GM12878 (cell line): ENCODE measurements at regions not wholly inside any gene's neighbourhood (a gene's known extent, or its start where the extent isn't known, plus 50 kb on each side); places are given as distances from the start of the nearest gene placed in this dataset.

Experiments used
- ATAC-seq: fragments of 200-7000 bp; cut with Tn5 transposase; 3 replicates; pipeline ENCODE4 v1.9.1; 2020; ENCODE audit warnings: mild to moderate bottlenecking, moderate library complexity
- BruUV-seq: library from RNA; stranded (reverse); fragments of 400-500 nt; replicated peaks from 2 replicates; lab custom pipeline; 2021; lab: Mats Ljungman, UMichigan
- CTCF ChIA-PET: fragments of 300-600 bp; sonication (Branson Sonifier 250); formaldehyde crosslinking; extraction: SDS; loops from one replicate; lab custom pipeline; 2021; ENCODE audit warnings: inconsistent platforms; lab: Yijun Ruan, JAX
- POLR2A ChIA-PET: fragments of 350-600 bp; formaldehyde crosslinking; extraction: SDS; loops from one replicate; lab custom pipeline; 2021; ENCODE audit warnings: inconsistent platforms; lab: Charles Lee
- RAD21 ChIA-PET: fragments of 300-600 bp; sonication (Branson Sonifier 250); formaldehyde crosslinking; loops from one replicate; lab custom pipeline; 2023; ENCODE audit warnings: antibody characterized with exemption; ENCODE audit not compliant: unreplicated experiment; lab: Charles Lee
- SMC1A ChIA-PET: fragments of 300-600 bp; sonication (Branson Sonifier 250); formaldehyde crosslinking; loops from one replicate; lab custom pipeline; 2023; ENCODE audit not compliant: unreplicated experiment, uncharacterized antibody; lab: Charles Lee
- DNase-seq: peaks from one replicate; pipeline ENCODE4 v3.0.0-alpha.2; 2011; ENCODE audit warnings: low read depth, low spot score
- FAIRE-seq: peaks from 3 replicates; lab custom pipeline; 2011; peaks lifted over from hg19 to GRCh38; lab: Jason Lieb, UNC
- H2AFZ ChIP-seq: 2 replicates; pipeline ENCODE4 v1.6.0; 2011; ENCODE audit warnings: low read depth, low read length, control low read depth; ENCODE audit not compliant: control insufficient read depth
- H3K27ac ChIP-seq: 2 replicates; pipeline ENCODE4 v1.5.1; 2011; ENCODE audit warnings: control low read depth; ENCODE audit not compliant: control insufficient read depth, insufficient read depth
- H3K27me3 ChIP-seq, 2 experiments: replicated peaks in 1 of 2; 2 replicates each; pipeline versions ENCODE4 v1.6.0 to v1.6.1; 2011; ENCODE audit warnings: low read length in 1 of 2; ENCODE audit not compliant: control insufficient read depth in 2 of 2, insufficient read depth in 2 of 2
- H3K36me3 ChIP-seq, 2 experiments: 2 replicates each; pipeline ENCODE4 v1.5.1; 2011; ENCODE audit warnings: low read length in 1 of 2; ENCODE audit not compliant: control insufficient read depth in 2 of 2, insufficient read depth in 2 of 2
- H3K4me1 ChIP-seq: 2 replicates; pipeline ENCODE4 v1.6.1; 2011; ENCODE audit warnings: mild to moderate bottlenecking, low read length, moderate library complexity, mixed read lengths; ENCODE audit not compliant: control insufficient read depth, insufficient read depth
- H3K4me2 ChIP-seq: 2 replicates; pipeline ENCODE4 v1.6.0; 2011; ENCODE audit warnings: control low read depth; ENCODE audit not compliant: control insufficient read depth, insufficient read depth
- H3K4me3 ChIP-seq: fragments of 200-600 bp; sonication (generic); 2 replicates; pipeline ENCODE4 v1.5.1; 2016
- H3K79me2 ChIP-seq: 2 replicates; pipeline ENCODE4 v1.6.0; 2011; ENCODE audit warnings: low read length; ENCODE audit not compliant: control insufficient read depth, insufficient read depth
- H3K9ac ChIP-seq: 2 replicates; pipeline ENCODE4 v1.8.0; 2011; ENCODE audit warnings: low read length, control low read depth, mixed read lengths; ENCODE audit not compliant: control insufficient read depth, insufficient read depth
- H3K9me3 ChIP-seq: replicated peaks from 3 replicates; pipeline ENCODE4 v1.5.1; 2011; ENCODE audit warnings: mild to moderate bottlenecking, low read length; ENCODE audit not compliant: control insufficient read depth, insufficient read depth
- H4K20me1 ChIP-seq: 2 replicates; pipeline ENCODE4 v1.6.0; 2011; ENCODE audit not compliant: control insufficient read depth, insufficient read depth
- BRCA1 ChIP-seq: IDR thresholded peaks from 2 replicates; pipeline ENCODE4 v1.6.1; 2011; ENCODE audit warnings: low read depth, low read length, improper control_type of control experiment
- GATAD2B ChIP-seq: fragments of 450-650 bp; conservative IDR thresholded peaks from 2 replicates; pipeline ENCODE4 v1.6.1; 2017; ENCODE audit warnings: low read depth, mild to moderate bottlenecking, moderate library complexity
- NFXL1 ChIP-seq: fragments of 450-650 bp; IDR thresholded peaks from 2 replicates; pipeline ENCODE4 v1.6.1; 2017; ENCODE audit warnings: antibody characterized with exemption, mild to moderate bottlenecking, borderline replicate concordance
- NKRF ChIP-seq: fragments of 450-650 bp; conservative IDR thresholded peaks from 2 replicates; pipeline ENCODE4 v1.6.1; 2017; ENCODE audit warnings: mild to moderate bottlenecking, moderate library complexity
- SMAD1 ChIP-seq: fragments of 450-650 bp; IDR thresholded peaks from 2 replicates; pipeline ENCODE4 v1.6.1; 2018; ENCODE audit warnings: mild to moderate bottlenecking, low read depth; ENCODE audit not compliant: partially characterized antibody
- SREBF1 ChIP-seq: IDR thresholded peaks from 2 replicates; pipeline ENCODE4 v1.6.1; 2012; ENCODE audit warnings: mild to moderate bottlenecking, low read length
- USF1 ChIP-seq: IDR thresholded peaks from 2 replicates; pipeline ENCODE4 v1.6.1; 2011; ENCODE audit warnings: borderline replicate concordance, low read depth, mild to moderate bottlenecking, moderate library complexity, mixed read lengths, low read length; ENCODE audit not compliant: insufficient read depth; ENCODE audit errors: extremely low read length
- ZZZ3 ChIP-seq: IDR thresholded peaks from 2 replicates; pipeline ENCODE4 v1.6.1; 2011; ENCODE audit warnings: low read depth; ENCODE audit not compliant: control insufficient read depth, insufficient read length
- WGBS: methylation state at CpG from one replicate; pipeline ENCODE4 v1.1.6; 2016; ENCODE audit warnings: low lambda C conversion rate; ENCODE audit not compliant: insufficient replicate concordance, insufficient coverage; ENCODE audit errors: missing lambda C conversion rate; 5-methylcytosine and 5-hydroxymethylcytosine counted together
- in situ Hi-C: fragments of 300-500 bp; cut with MboI; formaldehyde crosslinking; loops from 9 replicates; pipeline ENCODE4 v1.14.3; 2018; ENCODE audit warnings: mixed read lengths
- intact Hi-C: fragments of 100-400 bp; cut with micrococcal nuclease; formaldehyde crosslinking; loops from one replicate; pipeline ENCODE4 v1.14.2; 2022; ENCODE audit not compliant: unreplicated experiment
- TF ChIP-seq, protein P1 (sequence below): fragments of 450-650 bp; IDR thresholded peaks from 2 replicates; pipeline ENCODE4 v1.6.1; 2016; ENCODE audit warnings: mild to moderate bottlenecking, moderate library complexity, borderline replicate concordance
- TF ChIP-seq, protein P2 (sequence below): fragments of 450-650 bp; IDR thresholded peaks from 2 replicates; pipeline ENCODE4 v1.6.1; 2016; ENCODE audit warnings: mild to moderate bottlenecking

GRCh38 chr15:98485451-98485850 lies 162.9 kb upstream of the IGF1R start:
- TF ChIP-seq, protein P1, sequence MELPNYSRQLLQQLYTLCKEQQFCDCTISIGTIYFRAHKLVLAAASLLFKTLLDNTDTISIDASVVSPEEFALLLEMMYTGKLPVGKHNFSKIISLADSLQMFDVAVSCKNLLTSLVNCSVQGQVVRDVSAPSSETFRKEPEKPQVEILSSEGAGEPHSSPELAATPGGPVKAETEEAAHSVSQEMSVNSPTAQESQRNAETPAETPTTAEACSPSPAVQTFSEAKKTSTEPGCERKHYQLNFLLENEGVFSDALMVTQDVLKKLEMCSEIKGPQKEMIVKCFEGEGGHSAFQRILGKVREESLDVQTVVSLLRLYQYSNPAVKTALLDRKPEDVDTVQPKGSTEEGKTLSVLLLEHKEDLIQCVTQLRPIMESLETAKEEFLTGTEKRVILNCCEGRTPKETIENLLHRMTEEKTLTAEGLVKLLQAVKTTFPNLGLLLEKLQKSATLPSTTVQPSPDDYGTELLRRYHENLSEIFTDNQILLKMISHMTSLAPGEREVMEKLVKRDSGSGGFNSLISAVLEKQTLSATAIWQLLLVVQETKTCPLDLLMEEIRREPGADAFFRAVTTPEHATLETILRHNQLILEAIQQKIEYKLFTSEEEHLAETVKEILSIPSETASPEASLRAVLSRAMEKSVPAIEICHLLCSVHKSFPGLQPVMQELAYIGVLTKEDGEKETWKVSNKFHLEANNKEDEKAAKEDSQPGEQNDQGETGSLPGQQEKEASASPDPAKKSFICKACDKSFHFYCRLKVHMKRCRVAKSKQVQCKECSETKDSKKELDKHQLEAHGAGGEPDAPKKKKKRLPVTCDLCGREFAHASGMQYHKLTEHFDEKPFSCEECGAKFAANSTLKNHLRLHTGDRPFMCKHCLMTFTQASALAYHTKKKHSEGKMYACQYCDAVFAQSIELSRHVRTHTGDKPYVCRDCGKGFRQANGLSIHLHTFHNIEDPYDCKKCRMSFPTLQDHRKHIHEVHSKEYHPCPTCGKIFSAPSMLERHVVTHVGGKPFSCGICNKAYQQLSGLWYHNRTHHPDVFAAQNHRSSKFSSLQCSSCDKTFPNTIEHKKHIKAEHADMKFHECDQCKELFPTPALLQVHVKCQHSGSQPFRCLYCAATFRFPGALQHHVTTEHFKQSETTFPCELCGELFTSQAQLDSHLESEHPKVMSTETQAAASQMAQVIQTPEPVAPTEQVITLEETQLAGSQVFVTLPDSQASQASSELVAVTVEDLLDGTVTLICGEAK: no peak
- TF ChIP-seq SREBF1: no peak
- TF ChIP-seq SMAD1: no peak
- no peak for TF ChIP-seq ZZZ3
- TF ChIP-seq BRCA1: no peak
- no peak for TF ChIP-seq USF1
- no peak for TF ChIP-seq NKRF
- no peak for TF ChIP-seq NFXL1
- TF ChIP-seq, protein P2, sequence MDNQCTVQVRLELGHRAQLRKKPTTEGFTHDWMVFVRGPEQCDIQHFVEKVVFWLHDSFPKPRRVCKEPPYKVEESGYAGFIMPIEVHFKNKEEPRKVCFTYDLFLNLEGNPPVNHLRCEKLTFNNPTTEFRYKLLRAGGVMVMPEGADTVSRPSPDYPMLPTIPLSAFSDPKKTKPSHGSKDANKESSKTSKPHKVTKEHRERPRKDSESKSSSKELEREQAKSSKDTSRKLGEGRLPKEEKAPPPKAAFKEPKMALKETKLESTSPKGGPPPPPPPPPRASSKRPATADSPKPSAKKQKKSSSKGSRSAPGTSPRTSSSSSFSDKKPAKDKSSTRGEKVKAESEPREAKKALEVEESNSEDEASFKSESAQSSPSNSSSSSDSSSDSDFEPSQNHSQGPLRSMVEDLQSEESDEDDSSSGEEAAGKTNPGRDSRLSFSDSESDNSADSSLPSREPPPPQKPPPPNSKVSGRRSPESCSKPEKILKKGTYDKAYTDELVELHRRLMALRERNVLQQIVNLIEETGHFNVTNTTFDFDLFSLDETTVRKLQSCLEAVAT: no peak
- no peak for TF ChIP-seq GATAD2B
- no peaks in the 10 kb centered on the region for H3K36me3 ChIP-seq
- no peak overlapping the region for H3K4me3 ChIP-seq
- H3K9me3 ChIP-seq: peaks cover 2% of the 10 kb centered on the region; the same call in 1 of the 3 replicates
- ChIA-PET RAD21 (no interaction called here), CTCF (no interaction called here), POLR2A (no interaction called here), SMC1A (no interaction called here)
- in situ Hi-C loops (no loop called here), intact Hi-C loops (no loop called here)
- H3K4me2 ChIP-seq: no peak overlapping the region
- no peaks in the 10 kb centered on the region for H3K79me2 ChIP-seq
- FAIRE-seq: no peak
- no peak overlapping the region for H3K27ac ChIP-seq
- H4K20me1 ChIP-seq: no peaks in the 10 kb centered on the region
- H3K9ac ChIP-seq: no peak overlapping the region
- no peaks in the 10 kb centered on the region for H3K27me3 ChIP-seq
- no peaks in the 10 kb centered on the region for H3K4me1 ChIP-seq
- 3% methylated on average over 2 of the region's 2 CpGs for WGBS
- ATAC-seq: no peak
- no peak for DNase-seq
- no peak overlapping the region for H2AFZ ChIP-seq
- BruUV-seq: no TSS peak
